ENCODE measurements at regions not wholly inside any gene's neighbourhood (a gene's known extent, or its start where the extent isn't known, plus 50 kb on each side); places are given as distances from the start of the nearest gene placed in this dataset.

GRCh38 chr17:73882590-73882989 lies 238.3 kb upstream of the SDK2 start:
- BruUV-seq (replicated peaks) = no TSS peak
- TF ChIP-seq CTCF (IDR thresholded peaks at IDR 0.05; ENCODE audit: unreplicated experiment) = no peak
- intact Hi-C loops (cut with micrococcal nuclease) = no loop called here
- no peak for DNase-seq (ENCODE audit: unreplicated experiment)
- Mint-ChIP-seq H3K36me3 (ENCODE audit: insufficient read depth, unreplicated experiment) (no peaks in the 10 kb centered on the region), H3K27ac (ENCODE audit: low read depth, unreplicated experiment) (no peak overlapping the region), H3K4me1 (ENCODE audit: insufficient read depth, unreplicated experiment) (no peaks in the 10 kb centered on the region), H3K4me3 (ENCODE audit: unreplicated experiment) (no peak overlapping the region), H3K9me3 (ENCODE audit: unreplicated experiment) (no peaks in the 10 kb centered on the region), H3K27me3 (ENCODE audit: insufficient read depth, unreplicated experiment) (peaks cover 78% of the 10 kb centered on the region)
- ChIA-PET POLR2A (no interaction called here), CTCF (no interaction called here)

GRCh38 chr17:73883175-73883574 lies 238.9 kb upstream of the SDK2 start:
- intact Hi-C loops (cut with micrococcal nuclease) = no loop called here
- no peaks in the 10 kb centered on the region for H3K9me3 Mint-ChIP-seq (ENCODE audit: unreplicated experiment)

GRCh38 chr17:73887739-73888138 lies 243.5 kb upstream of the SDK2 start:
- Mint-ChIP-seq H3K36me3 (ENCODE audit: insufficient read depth, unreplicated experiment) (no peaks in the 10 kb centered on the region), H3K27ac (ENCODE audit: low read depth, unreplicated experiment) (no peak overlapping the region), H3K4me1 (ENCODE audit: insufficient read depth, unreplicated experiment) (no peaks in the 10 kb centered on the region), H3K4me3 (ENCODE audit: unreplicated experiment) (no peak overlapping the region), H3K9me3 (ENCODE audit: unreplicated experiment) (no peaks in the 10 kb centered on the region), H3K27me3 (ENCODE audit: insufficient read depth, unreplicated experiment) (peaks cover 54% of the 10 kb centered on the region)
- ChIA-PET CTCF (interaction anchor here (0.6 kb wide), 1 partner anchor 507 kb away, joined by 3 read pairs; no protein-coding TSS in a partner anchor), POLR2A (no interaction called here)
- BruUV-seq (replicated peaks) = no TSS peak
- no peak for DNase-seq (ENCODE audit: unreplicated experiment)
- no peak for TF ChIP-seq CTCF (IDR thresholded peaks at IDR 0.05; ENCODE audit: unreplicated experiment)
- intact Hi-C loops (cut with micrococcal nuclease) = no loop called here

More at GRCh38 chr17:73883175-73883574, 238.9 kb upstream of the SDK2 start:
- Mint-ChIP-seq H3K4me1 (ENCODE audit: insufficient read depth, unreplicated experiment) (no peaks in the 10 kb centered on the region), H3K27ac (ENCODE audit: low read depth, unreplicated experiment) (no peak overlapping the region), H3K4me3 (ENCODE audit: unreplicated experiment) (no peak overlapping the region), H3K27me3 (ENCODE audit: insufficient read depth, unreplicated experiment) (peaks cover 78% of the 10 kb centered on the region), H3K36me3 (ENCODE audit: insufficient read depth, unreplicated experiment) (no peaks in the 10 kb centered on the region)
- POLR2A ChIA-PET = no interaction called here
- DNase-seq (ENCODE audit: unreplicated experiment) = no peak
- TF ChIP-seq CTCF (IDR thresholded peaks at IDR 0.05; ENCODE audit: unreplicated experiment) = no peak
- no TSS peak for BruUV-seq (replicated peaks)
- CTCF ChIA-PET = no interaction called here

GRCh38 chr17:73888862-73889261 lies 244.6 kb upstream of the SDK2 start:
- no peaks in the 10 kb centered on the region for H3K36me3 Mint-ChIP-seq (ENCODE audit: insufficient read depth, unreplicated experiment)
- ChIA-PET CTCF (no interaction called here), POLR2A (no interaction called here)
- H3K9me3 Mint-ChIP-seq (ENCODE audit: unreplicated experiment) = no peaks in the 10 kb centered on the region
- no peak for DNase-seq (ENCODE audit: unreplicated experiment)
- no peak overlapping the region for H3K27ac Mint-ChIP-seq (ENCODE audit: low read depth, unreplicated experiment)
- no peaks in the 10 kb centered on the region for H3K4me1 Mint-ChIP-seq (ENCODE audit: insufficient read depth, unreplicated experiment)
- H3K27me3 Mint-ChIP-seq (ENCODE audit: insufficient read depth, unreplicated experiment) = peaks cover 52% of the 10 kb centered on the region
- no TSS peak for BruUV-seq (replicated peaks)
- intact Hi-C loops (cut with micrococcal nuclease) = no loop called here
- H3K4me3 Mint-ChIP-seq (ENCODE audit: unreplicated experiment) = no peak overlapping the region
- TF ChIP-seq CTCF (IDR thresholded peaks at IDR 0.05; ENCODE audit: unreplicated experiment) = no peak
